Esophagus muscularis mucosa (tissue), 4 donors: ENCODE measurements at regions not wholly inside any gene's neighbourhood (a gene's known extent, or its start where the extent isn't known, plus 50 kb on each side); places are given as distances from the start of the nearest gene placed in this dataset.

Experiments used
- EP300 ChIP-seq: sonication (generic); formaldehyde crosslinking; IDR thresholded peaks from one replicate; pipeline ENCODE4 v1.6.1; 2017; ENCODE audit warnings: antibody characterized with exemption
- POLR2A ChIP-seq: fragments of 450-650 bp; IDR thresholded peaks from one replicate; pipeline ENCODE4 v1.6.1; 2017; ENCODE audit warnings: antibody characterized with exemption, moderate library complexity, mild to moderate bottlenecking, low read depth
- TF ChIP-seq, protein P1 (sequence below), 3 experiments: fragments of 200-600 bp in 2 of 3; fragments of 450-650 bp in 1 of 3; sonication (generic) in 2 of 3; IDR thresholded peaks; one replicate each; pipeline ENCODE4 v1.5.1; 2017 to 2019; ENCODE audit warnings: antibody characterized with exemption in 3 of 3, mild to moderate bottlenecking in 2 of 3, moderate library complexity in 1 of 3

DNA sequence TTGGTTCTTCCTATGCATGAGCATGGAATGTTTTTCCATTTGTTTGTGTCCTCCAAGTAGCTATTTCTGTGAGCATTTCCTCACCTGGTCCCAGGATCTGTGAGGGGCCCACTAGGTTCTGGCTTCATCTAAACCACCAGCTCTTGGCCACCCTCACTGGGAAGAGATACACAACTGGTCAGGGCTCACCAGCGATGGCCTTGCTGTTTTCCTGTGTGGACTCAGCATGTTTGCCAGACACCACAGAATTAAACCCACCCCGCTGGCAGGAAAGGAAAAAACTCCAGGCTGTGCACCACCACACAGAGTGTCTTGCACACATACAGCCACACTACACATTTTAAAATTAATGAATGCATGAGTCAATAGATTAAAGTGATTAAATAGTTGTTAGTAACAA lies 65.1 kb upstream of the NXT1 start:
- TF ChIP-seq EP300 (no peak), POLR2A (no peak)
- TF ChIP-seq, protein P1, sequence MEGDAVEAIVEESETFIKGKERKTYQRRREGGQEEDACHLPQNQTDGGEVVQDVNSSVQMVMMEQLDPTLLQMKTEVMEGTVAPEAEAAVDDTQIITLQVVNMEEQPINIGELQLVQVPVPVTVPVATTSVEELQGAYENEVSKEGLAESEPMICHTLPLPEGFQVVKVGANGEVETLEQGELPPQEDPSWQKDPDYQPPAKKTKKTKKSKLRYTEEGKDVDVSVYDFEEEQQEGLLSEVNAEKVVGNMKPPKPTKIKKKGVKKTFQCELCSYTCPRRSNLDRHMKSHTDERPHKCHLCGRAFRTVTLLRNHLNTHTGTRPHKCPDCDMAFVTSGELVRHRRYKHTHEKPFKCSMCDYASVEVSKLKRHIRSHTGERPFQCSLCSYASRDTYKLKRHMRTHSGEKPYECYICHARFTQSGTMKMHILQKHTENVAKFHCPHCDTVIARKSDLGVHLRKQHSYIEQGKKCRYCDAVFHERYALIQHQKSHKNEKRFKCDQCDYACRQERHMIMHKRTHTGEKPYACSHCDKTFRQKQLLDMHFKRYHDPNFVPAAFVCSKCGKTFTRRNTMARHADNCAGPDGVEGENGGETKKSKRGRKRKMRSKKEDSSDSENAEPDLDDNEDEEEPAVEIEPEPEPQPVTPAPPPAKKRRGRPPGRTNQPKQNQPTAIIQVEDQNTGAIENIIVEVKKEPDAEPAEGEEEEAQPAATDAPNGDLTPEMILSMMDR (IDR thresholded peaks at IDR 0.05) = no peak
